GM12878 (cell line): ENCODE measurements at regions not wholly inside any gene's neighbourhood (a gene's known extent, or its start where the extent isn't known, plus 50 kb on each side); places are given as distances from the start of the nearest gene placed in this dataset.

Experiments
- ATAC-seq: fragments of 200-7000 bp; cut with Tn5 transposase; 3 replicates; pipeline ENCODE4 v1.9.1; 2020; ENCODE audit warnings: mild to moderate bottlenecking, moderate library complexity
- BruUV-seq: library from RNA; stranded (reverse); fragments of 400-500 nt; replicated peaks from 2 replicates; lab custom pipeline; 2021; lab: Mats Ljungman, UMichigan
- CTCF ChIA-PET: fragments of 300-600 bp; sonication (Branson Sonifier 250); formaldehyde crosslinking; extraction: SDS; loops from one replicate; lab custom pipeline; 2021; ENCODE audit warnings: inconsistent platforms; lab: Yijun Ruan, JAX
- POLR2A ChIA-PET: fragments of 350-600 bp; formaldehyde crosslinking; extraction: SDS; loops from one replicate; lab custom pipeline; 2021; ENCODE audit warnings: inconsistent platforms; lab: Charles Lee
- RAD21 ChIA-PET: fragments of 300-600 bp; sonication (Branson Sonifier 250); formaldehyde crosslinking; loops from one replicate; lab custom pipeline; 2023; ENCODE audit warnings: antibody characterized with exemption; ENCODE audit not compliant: unreplicated experiment; lab: Charles Lee
- SMC1A ChIA-PET: fragments of 300-600 bp; sonication (Branson Sonifier 250); formaldehyde crosslinking; loops from one replicate; lab custom pipeline; 2023; ENCODE audit not compliant: unreplicated experiment, uncharacterized antibody; lab: Charles Lee
- DNase-seq: peaks from one replicate; pipeline ENCODE4 v3.0.0-alpha.2; 2011; ENCODE audit warnings: low read depth, low spot score
- FAIRE-seq: peaks from 3 replicates; lab custom pipeline; 2011; peaks lifted over from hg19 to GRCh38; lab: Jason Lieb, UNC
- H2AFZ ChIP-seq: 2 replicates; pipeline ENCODE4 v1.6.0; 2011; ENCODE audit warnings: low read depth, low read length, control low read depth; ENCODE audit not compliant: control insufficient read depth
- H3K27ac ChIP-seq: 2 replicates; pipeline ENCODE4 v1.5.1; 2011; ENCODE audit warnings: control low read depth; ENCODE audit not compliant: control insufficient read depth, insufficient read depth
- H3K27me3 ChIP-seq, 2 experiments: replicated peaks in 1 of 2; 2 replicates each; pipeline versions ENCODE4 v1.6.0 to v1.6.1; 2011; ENCODE audit warnings: low read length in 1 of 2; ENCODE audit not compliant: control insufficient read depth in 2 of 2, insufficient read depth in 2 of 2
- H3K36me3 ChIP-seq, 2 experiments: 2 replicates each; pipeline ENCODE4 v1.5.1; 2011; ENCODE audit warnings: low read length in 1 of 2; ENCODE audit not compliant: control insufficient read depth in 2 of 2, insufficient read depth in 2 of 2
- H3K4me1 ChIP-seq: 2 replicates; pipeline ENCODE4 v1.6.1; 2011; ENCODE audit warnings: mild to moderate bottlenecking, low read length, moderate library complexity, mixed read lengths; ENCODE audit not compliant: control insufficient read depth, insufficient read depth
- H3K4me2 ChIP-seq: 2 replicates; pipeline ENCODE4 v1.6.0; 2011; ENCODE audit warnings: control low read depth; ENCODE audit not compliant: control insufficient read depth, insufficient read depth
- H3K4me3 ChIP-seq: fragments of 200-600 bp; sonication (generic); 2 replicates; pipeline ENCODE4 v1.5.1; 2016
- H3K79me2 ChIP-seq: 2 replicates; pipeline ENCODE4 v1.6.0; 2011; ENCODE audit warnings: low read length; ENCODE audit not compliant: control insufficient read depth, insufficient read depth
- H3K9ac ChIP-seq: 2 replicates; pipeline ENCODE4 v1.8.0; 2011; ENCODE audit warnings: low read length, control low read depth, mixed read lengths; ENCODE audit not compliant: control insufficient read depth, insufficient read depth
- H3K9me3 ChIP-seq: replicated peaks from 3 replicates; pipeline ENCODE4 v1.5.1; 2011; ENCODE audit warnings: mild to moderate bottlenecking, low read length; ENCODE audit not compliant: control insufficient read depth, insufficient read depth
- H4K20me1 ChIP-seq: 2 replicates; pipeline ENCODE4 v1.6.0; 2011; ENCODE audit not compliant: control insufficient read depth, insufficient read depth
- ASH2L ChIP-seq: fragments of 300-600, 200-600 bp; sonication (generic); IDR thresholded peaks from 2 replicates; pipeline ENCODE4 v1.6.1; 2017; ENCODE audit warnings: low read depth, mild to moderate bottlenecking, borderline replicate concordance
- JUND ChIP-seq: IDR thresholded peaks from 2 replicates; pipeline ENCODE4 v1.6.1; 2012; ENCODE audit warnings: low read depth, mild to moderate bottlenecking, low read length, improper control_type of control experiment, moderate library complexity
- SREBF1 ChIP-seq: IDR thresholded peaks from 2 replicates; pipeline ENCODE4 v1.6.1; 2012; ENCODE audit warnings: mild to moderate bottlenecking, low read length
- STAT3 ChIP-seq: IDR thresholded peaks from 2 replicates; pipeline ENCODE4 v1.6.1; 2011; ENCODE audit warnings: low read depth, low read length, improper control_type of control experiment
- TAF1 ChIP-seq: IDR thresholded peaks from 2 replicates; pipeline ENCODE4 v1.6.1; 2011; ENCODE audit warnings: mild to moderate bottlenecking, low read depth, low read length, borderline replicate concordance
- ZNF24 ChIP-seq: fragments of 450-650 bp; IDR thresholded peaks from 2 replicates; pipeline ENCODE4 v1.6.1; 2017; ENCODE audit warnings: antibody characterized with exemption, mild to moderate bottlenecking
- WGBS: methylation state at CpG from one replicate; pipeline ENCODE4 v1.1.6; 2016; ENCODE audit warnings: low lambda C conversion rate; ENCODE audit not compliant: insufficient replicate concordance, insufficient coverage; ENCODE audit errors: missing lambda C conversion rate; 5-methylcytosine and 5-hydroxymethylcytosine counted together
- in situ Hi-C: fragments of 300-500 bp; cut with MboI; formaldehyde crosslinking; loops from 9 replicates; pipeline ENCODE4 v1.14.3; 2018; ENCODE audit warnings: mixed read lengths
- intact Hi-C: fragments of 100-400 bp; cut with micrococcal nuclease; formaldehyde crosslinking; loops from one replicate; pipeline ENCODE4 v1.14.2; 2022; ENCODE audit not compliant: unreplicated experiment
- TF ChIP-seq, protein P1 (sequence below): IDR thresholded peaks from 2 replicates; pipeline ENCODE4 v1.6.1; 2011; ENCODE audit warnings: low read depth, mild to moderate bottlenecking, low read length, moderate library complexity, borderline replicate concordance; ENCODE audit errors: extremely low read depth
- TF ChIP-seq, protein P2 (sequence below): fragments of 450-650 bp; IDR thresholded peaks from 2 replicates; pipeline ENCODE4 v1.6.1; 2016; ENCODE audit warnings: mild to moderate bottlenecking, moderate library complexity, borderline replicate concordance

DNA sequence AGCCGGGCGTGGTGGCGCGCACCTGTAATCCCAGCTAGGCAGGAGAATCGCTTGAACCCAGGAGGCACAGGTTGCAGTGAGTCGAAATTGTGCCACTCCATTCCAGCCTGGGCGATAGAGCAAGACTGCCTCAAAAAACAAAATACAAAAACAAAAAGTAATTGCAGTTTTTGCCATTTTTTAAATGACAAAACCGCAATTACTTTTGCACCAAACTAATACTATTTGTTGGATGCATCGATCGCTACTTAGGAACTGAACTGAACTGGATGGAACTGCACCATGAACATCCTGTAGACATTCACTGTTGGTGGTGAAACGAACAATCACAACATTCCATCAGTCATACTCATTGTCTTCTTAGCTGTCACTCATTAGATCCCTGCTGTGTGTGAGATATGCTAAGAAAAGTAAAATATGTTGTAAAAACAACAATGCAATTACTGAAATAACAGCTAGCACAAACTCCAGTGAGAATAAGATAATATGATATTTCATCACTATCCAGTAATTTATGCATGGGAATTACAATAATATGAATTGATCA lies 341.2 kb downstream of the ACTR3B start:
- H2AFZ ChIP-seq, result no peak overlapping the region
- no peak for DNase-seq
- ChIA-PET CTCF (no interaction called here), SMC1A (no interaction called here), RAD21 (no interaction called here), POLR2A (no interaction called here)
- in situ Hi-C loops, result no loop called here
- intact Hi-C loops, result no loop called here
- WGBS, result 43% methylated on average over 11 of the region's 11 CpGs
- TF ChIP-seq TAF1, result no peak
- no peak for TF ChIP-seq ZNF24
- no peak for TF ChIP-seq ASH2L
- TF ChIP-seq, protein P1, sequence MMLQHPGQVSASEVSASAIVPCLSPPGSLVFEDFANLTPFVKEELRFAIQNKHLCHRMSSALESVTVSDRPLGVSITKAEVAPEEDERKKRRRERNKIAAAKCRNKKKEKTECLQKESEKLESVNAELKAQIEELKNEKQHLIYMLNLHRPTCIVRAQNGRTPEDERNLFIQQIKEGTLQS, result no peak
- no peak for TF ChIP-seq JUND
- TF ChIP-seq, protein P2, sequence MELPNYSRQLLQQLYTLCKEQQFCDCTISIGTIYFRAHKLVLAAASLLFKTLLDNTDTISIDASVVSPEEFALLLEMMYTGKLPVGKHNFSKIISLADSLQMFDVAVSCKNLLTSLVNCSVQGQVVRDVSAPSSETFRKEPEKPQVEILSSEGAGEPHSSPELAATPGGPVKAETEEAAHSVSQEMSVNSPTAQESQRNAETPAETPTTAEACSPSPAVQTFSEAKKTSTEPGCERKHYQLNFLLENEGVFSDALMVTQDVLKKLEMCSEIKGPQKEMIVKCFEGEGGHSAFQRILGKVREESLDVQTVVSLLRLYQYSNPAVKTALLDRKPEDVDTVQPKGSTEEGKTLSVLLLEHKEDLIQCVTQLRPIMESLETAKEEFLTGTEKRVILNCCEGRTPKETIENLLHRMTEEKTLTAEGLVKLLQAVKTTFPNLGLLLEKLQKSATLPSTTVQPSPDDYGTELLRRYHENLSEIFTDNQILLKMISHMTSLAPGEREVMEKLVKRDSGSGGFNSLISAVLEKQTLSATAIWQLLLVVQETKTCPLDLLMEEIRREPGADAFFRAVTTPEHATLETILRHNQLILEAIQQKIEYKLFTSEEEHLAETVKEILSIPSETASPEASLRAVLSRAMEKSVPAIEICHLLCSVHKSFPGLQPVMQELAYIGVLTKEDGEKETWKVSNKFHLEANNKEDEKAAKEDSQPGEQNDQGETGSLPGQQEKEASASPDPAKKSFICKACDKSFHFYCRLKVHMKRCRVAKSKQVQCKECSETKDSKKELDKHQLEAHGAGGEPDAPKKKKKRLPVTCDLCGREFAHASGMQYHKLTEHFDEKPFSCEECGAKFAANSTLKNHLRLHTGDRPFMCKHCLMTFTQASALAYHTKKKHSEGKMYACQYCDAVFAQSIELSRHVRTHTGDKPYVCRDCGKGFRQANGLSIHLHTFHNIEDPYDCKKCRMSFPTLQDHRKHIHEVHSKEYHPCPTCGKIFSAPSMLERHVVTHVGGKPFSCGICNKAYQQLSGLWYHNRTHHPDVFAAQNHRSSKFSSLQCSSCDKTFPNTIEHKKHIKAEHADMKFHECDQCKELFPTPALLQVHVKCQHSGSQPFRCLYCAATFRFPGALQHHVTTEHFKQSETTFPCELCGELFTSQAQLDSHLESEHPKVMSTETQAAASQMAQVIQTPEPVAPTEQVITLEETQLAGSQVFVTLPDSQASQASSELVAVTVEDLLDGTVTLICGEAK, result peak; percentile 43; the same call in 1 of the 2 replicates
- TF ChIP-seq SREBF1, result no peak
- no peak for TF ChIP-seq STAT3
- no peaks in the 10 kb centered on the region for H3K4me1 ChIP-seq
- H3K9ac ChIP-seq, result no peak overlapping the region
- no peaks in the 10 kb centered on the region for H3K79me2 ChIP-seq
- no peak overlapping the region for H3K4me3 ChIP-seq
- H3K4me2 ChIP-seq, result no peak overlapping the region
- H3K36me3 ChIP-seq, result no peaks in the 10 kb centered on the region
- no peak for ATAC-seq
- BruUV-seq, result no TSS peak
- FAIRE-seq, result no peak
- no peaks in the 10 kb centered on the region for H3K27me3 ChIP-seq
- H4K20me1 ChIP-seq, result no peaks in the 10 kb centered on the region
- no peak overlapping the region for H3K27ac ChIP-seq
- no peaks in the 10 kb centered on the region for H3K9me3 ChIP-seq
